ENCODE measurements at regions not wholly inside any gene's neighbourhood (a gene's known extent, or its start where the extent isn't known, plus 50 kb on each side); places are given as distances from the start of the nearest gene placed in this dataset.

DNA sequence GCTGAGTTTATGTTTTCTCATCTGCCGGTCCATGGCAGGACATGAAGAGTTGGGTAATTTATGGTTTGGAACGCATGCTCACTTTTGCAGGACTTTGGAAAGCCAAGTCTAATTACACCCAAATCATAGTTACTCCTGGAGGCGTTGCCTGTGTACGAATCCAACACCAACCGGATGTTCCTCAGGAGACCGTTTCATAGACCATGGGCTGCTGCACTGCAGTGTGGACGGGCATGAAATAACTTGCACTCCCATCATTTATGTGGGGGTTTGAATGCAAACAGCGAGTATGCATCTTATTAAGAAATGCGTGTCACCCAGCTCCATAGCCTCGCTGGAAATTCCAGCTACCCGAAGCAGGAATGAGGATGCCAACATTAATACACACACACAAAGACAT lies 96.1 kb upstream of the IRX2 start:
- TF ChIP-seq, protein P1, sequence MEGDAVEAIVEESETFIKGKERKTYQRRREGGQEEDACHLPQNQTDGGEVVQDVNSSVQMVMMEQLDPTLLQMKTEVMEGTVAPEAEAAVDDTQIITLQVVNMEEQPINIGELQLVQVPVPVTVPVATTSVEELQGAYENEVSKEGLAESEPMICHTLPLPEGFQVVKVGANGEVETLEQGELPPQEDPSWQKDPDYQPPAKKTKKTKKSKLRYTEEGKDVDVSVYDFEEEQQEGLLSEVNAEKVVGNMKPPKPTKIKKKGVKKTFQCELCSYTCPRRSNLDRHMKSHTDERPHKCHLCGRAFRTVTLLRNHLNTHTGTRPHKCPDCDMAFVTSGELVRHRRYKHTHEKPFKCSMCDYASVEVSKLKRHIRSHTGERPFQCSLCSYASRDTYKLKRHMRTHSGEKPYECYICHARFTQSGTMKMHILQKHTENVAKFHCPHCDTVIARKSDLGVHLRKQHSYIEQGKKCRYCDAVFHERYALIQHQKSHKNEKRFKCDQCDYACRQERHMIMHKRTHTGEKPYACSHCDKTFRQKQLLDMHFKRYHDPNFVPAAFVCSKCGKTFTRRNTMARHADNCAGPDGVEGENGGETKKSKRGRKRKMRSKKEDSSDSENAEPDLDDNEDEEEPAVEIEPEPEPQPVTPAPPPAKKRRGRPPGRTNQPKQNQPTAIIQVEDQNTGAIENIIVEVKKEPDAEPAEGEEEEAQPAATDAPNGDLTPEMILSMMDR (IDR thresholded peaks at IDR 0.05; ENCODE audit: control extremely low read depth in 1 of 3, insufficient read depth in 1 of 3, low read depth in 1 of 3, low read length in 3 of 3): no peak
- TF ChIP-seq POLR2A (IDR thresholded peaks at IDR 0.05; ENCODE audit: control extremely low read depth in 1 of 2, low read depth in 2 of 2, low read length in 2 of 2) (no peak), NANOG (IDR thresholded peaks at IDR 0.05; ENCODE audit: insufficient read depth, low read depth, low read length, poor library complexity, severe bottlenecking) (no peak)
